SK-N-SH treated with all-trans-retinoic acid at 6 μM for 48 hours (cell line): ENCODE measurements at regions not wholly inside any gene's neighbourhood (a gene's known extent, or its start where the extent isn't known, plus 50 kb on each side); places are given as distances from the start of the nearest gene placed in this dataset.

Source experiments
- ATAC-seq: fragments of 200-7000 bp; cut with Tn5 transposase; 3 replicates; pipeline ENCODE4 v1.9.1; 2020; ENCODE audit warnings: mild to moderate bottlenecking, moderate library complexity
- ARNTL ChIP-seq: fragments of 450-650 bp; formaldehyde crosslinking; IDR thresholded peaks from 2 replicates; pipeline ENCODE4 v1.5.0; 2020; ENCODE audit warnings: low read depth, mild to moderate bottlenecking, moderate library complexity, borderline replicate concordance
- BACH2 ChIP-seq: fragments of 250-450 bp; sonication (Bioruptor Pico); IDR thresholded peaks from 2 replicates; pipeline ENCODE4 v1.9.0; 2021; ENCODE audit warnings: mild to moderate bottlenecking, borderline replicate concordance
- CSDC2 ChIP-seq: fragments of 250-450 bp; sonication (Bioruptor Pico); IDR thresholded peaks from 2 replicates; pipeline ENCODE4 v1.5.0; 2020; ENCODE audit warnings: mild to moderate bottlenecking, moderate library complexity
- ESRRG ChIP-seq: fragments of 250-450 bp; sonication (Bioruptor Pico); IDR thresholded peaks from 2 replicates; pipeline ENCODE4 v1.6.1; 2021; ENCODE audit warnings: mild to moderate bottlenecking
- GLIS3 ChIP-seq: fragments of 250-450 bp; sonication (Bioruptor Pico); IDR thresholded peaks from 2 replicates; pipeline ENCODE4 v1.5.0; 2020; ENCODE audit warnings: mild to moderate bottlenecking, moderate library complexity
- ISL1 ChIP-seq: fragments of 250-450 bp; sonication (Bioruptor Pico); IDR thresholded peaks from 2 replicates; pipeline ENCODE4 v2.1.2; 2022; ENCODE audit warnings: mild to moderate bottlenecking, moderate library complexity
- OSR1 ChIP-seq: fragments of 250-450 bp; sonication (Bioruptor Pico); IDR thresholded peaks from 2 replicates; pipeline ENCODE4 v1.8.0; 2022; ENCODE audit warnings: moderate library complexity, mild to moderate bottlenecking, inconsistent platforms
- PPARA ChIP-seq: fragments of 250-450 bp; sonication (Bioruptor Pico); IDR thresholded peaks from 2 replicates; pipeline ENCODE4 v1.5.0; 2020; ENCODE audit warnings: mild to moderate bottlenecking, borderline replicate concordance
- RARB ChIP-seq: fragments of 250-450 bp; sonication (Bioruptor Pico); IDR thresholded peaks from 2 replicates; pipeline ENCODE4 v1.8.0; 2021; ENCODE audit warnings: mild to moderate bottlenecking, moderate library complexity
- SNAI2 ChIP-seq: fragments of 250-450 bp; sonication (Bioruptor Pico); IDR thresholded peaks from 2 replicates; pipeline ENCODE4 v1.5.0; 2020; ENCODE audit warnings: mild to moderate bottlenecking, moderate library complexity
- TCF4 ChIP-seq: fragments of 250-450 bp; sonication (Bioruptor Pico); IDR thresholded peaks from 2 replicates; pipeline ENCODE4 v1.8.0; 2021; ENCODE audit warnings: mild to moderate bottlenecking, moderate library complexity, borderline replicate concordance
- TOX ChIP-seq: fragments of 250-450 bp; sonication (Bioruptor Pico); IDR thresholded peaks from 2 replicates; pipeline ENCODE4 v1.8.0; 2021; ENCODE audit warnings: mild to moderate bottlenecking, moderate library complexity, borderline replicate concordance
- ZC3H10 ChIP-seq: fragments of 250-450 bp; sonication (Bioruptor Pico); IDR thresholded peaks from 2 replicates; pipeline ENCODE4 v1.5.1; 2021; ENCODE audit warnings: mild to moderate bottlenecking, moderate library complexity
- ZFP30 ChIP-seq: fragments of 450-650 bp; formaldehyde crosslinking; IDR thresholded peaks from 2 replicates; pipeline ENCODE4 v1.5.0; 2022; ENCODE audit warnings: mild to moderate bottlenecking, moderate library complexity
- ZNF70 ChIP-seq: fragments of 450-650 bp; formaldehyde crosslinking; IDR thresholded peaks from 2 replicates; pipeline ENCODE4 v1.5.0; 2020; ENCODE audit warnings: mild to moderate bottlenecking, moderate library complexity
- TF ChIP-seq, protein P1 (sequence below): fragments of 250-450 bp; sonication (Bioruptor Pico); IDR thresholded peaks from 2 replicates; pipeline ENCODE4 v1.8.0; 2021; ENCODE audit warnings: low read depth, mild to moderate bottlenecking, moderate library complexity, borderline replicate concordance
- TF ChIP-seq, protein P2 (sequence below): fragments of 250-450 bp; sonication (Bioruptor Pico); IDR thresholded peaks from 2 replicates; pipeline ENCODE4 v1.5.1; 2020; ENCODE audit warnings: low read depth, mild to moderate bottlenecking, moderate library complexity
- TF ChIP-seq, protein P3 (sequence below): fragments of 250-450 bp; sonication (Bioruptor Pico); IDR thresholded peaks from 2 replicates; pipeline ENCODE4 v1.5.1; 2021; ENCODE audit warnings: mild to moderate bottlenecking, moderate library complexity
- TF ChIP-seq, protein P4 (sequence below): fragments of 250-450 bp; sonication (Bioruptor Pico); IDR thresholded peaks from 2 replicates; pipeline ENCODE4 v1.5.0; 2020; ENCODE audit warnings: mild to moderate bottlenecking, moderate library complexity
- TF ChIP-seq, protein P5 (sequence below): fragments of 250-450 bp; sonication (Bioruptor Pico); IDR thresholded peaks from 2 replicates; pipeline ENCODE4 v1.8.0; 2020; ENCODE audit warnings: mild to moderate bottlenecking, moderate library complexity, borderline replicate concordance

DNA sequence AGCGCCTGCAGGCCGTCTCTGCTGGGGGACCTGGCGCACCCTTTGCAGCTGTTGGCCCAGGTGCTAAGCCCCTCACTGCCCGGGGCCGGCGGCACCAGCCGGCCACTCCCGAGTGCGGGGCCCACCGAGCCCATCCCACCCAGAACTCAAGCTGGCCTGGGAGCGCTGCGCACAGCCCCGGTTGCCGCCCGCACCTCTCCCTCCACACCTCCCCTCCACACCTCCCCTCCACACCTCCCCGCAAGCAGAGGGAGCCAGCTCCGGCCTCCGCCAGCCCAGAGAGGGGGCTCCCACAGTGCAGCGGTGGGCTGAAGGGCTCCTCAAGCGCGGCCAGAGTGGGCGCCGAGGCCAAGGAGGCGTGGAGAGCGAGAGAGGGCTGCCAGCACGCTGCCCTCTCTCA, 177.8 kb upstream of the KAZN start (continued):
- TF ChIP-seq, protein P1, sequence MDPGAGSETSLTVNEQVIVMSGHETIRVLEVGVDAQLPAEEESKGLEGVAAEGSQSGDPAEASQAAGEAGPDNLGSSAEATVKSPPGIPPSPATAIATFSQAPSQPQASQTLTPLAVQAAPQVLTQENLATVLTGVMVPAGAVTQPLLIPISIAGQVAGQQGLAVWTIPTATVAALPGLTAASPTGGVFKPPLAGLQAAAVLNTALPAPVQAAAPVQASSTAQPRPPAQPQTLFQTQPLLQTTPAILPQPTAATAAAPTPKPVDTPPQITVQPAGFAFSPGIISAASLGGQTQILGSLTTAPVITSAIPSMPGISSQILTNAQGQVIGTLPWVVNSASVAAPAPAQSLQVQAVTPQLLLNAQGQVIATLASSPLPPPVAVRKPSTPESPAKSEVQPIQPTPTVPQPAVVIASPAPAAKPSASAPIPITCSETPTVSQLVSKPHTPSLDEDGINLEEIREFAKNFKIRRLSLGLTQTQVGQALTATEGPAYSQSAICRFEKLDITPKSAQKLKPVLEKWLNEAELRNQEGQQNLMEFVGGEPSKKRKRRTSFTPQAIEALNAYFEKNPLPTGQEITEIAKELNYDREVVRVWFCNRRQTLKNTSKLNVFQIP: no peak

DNA sequence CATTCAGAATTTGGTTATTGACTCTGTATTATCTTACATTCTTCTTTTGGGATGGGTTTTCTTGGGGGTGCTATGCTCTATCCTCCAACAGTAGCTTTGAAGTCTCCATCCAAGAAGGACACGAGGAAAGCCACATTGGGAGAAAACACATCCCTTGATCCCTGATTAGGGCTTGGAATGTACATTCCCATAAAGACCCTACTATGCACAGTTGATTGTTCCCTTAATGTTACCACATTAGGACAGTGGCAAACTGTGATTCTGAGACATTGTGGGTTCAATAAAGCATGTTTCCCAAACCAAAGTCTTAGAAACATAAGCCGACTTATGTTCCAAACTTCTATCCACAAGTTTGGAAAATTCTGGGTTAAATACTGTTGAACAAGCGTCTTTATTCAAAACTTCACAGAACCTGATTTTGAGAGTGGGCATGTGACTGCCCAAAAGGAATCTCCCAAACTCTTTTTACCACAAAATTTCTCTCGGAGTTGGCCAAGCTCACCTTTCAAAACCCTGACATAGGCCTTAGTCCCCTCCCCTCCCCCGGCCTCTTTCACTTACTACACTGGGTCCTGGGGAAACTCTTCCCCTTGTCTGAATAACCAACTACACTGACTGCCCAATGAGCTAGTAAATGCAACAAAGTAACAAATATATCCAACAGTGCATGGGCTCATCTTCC, 177.0 kb upstream of the KAZN start:
- TF ChIP-seq ZFP30 (CRISPR knock-in tag): no peak
- TF ChIP-seq ESRRG (CRISPR knock-in tag): no peak
- TF ChIP-seq, protein P2, sequence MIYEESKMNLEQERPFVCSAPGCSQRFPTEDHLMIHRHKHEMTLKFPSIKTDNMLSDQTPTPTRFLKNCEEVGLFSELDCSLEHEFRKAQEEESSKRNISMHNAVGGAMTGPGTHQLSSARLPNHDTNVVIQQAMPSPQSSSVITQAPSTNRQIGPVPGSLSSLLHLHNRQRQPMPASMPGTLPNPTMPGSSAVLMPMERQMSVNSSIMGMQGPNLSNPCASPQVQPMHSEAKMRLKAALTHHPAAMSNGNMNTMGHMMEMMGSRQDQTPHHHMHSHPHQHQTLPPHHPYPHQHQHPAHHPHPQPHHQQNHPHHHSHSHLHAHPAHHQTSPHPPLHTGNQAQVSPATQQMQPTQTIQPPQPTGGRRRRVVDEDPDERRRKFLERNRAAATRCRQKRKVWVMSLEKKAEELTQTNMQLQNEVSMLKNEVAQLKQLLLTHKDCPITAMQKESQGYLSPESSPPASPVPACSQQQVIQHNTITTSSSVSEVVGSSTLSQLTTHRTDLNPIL (CRISPR knock-in tag): no peak
- TF ChIP-seq, protein P1: no peak
- TF ChIP-seq TCF4 (CRISPR knock-in tag): no peak
- TF ChIP-seq CSDC2 (CRISPR knock-in tag): no peak
- TF ChIP-seq OSR1 (CRISPR knock-in tag): no peak
- TF ChIP-seq GLIS3 (CRISPR knock-in tag): no peak
- no peak for TF ChIP-seq RARB (CRISPR knock-in tag)
- TF ChIP-seq ARNTL (CRISPR knock-in tag): no peak
- TF ChIP-seq, protein P3, sequence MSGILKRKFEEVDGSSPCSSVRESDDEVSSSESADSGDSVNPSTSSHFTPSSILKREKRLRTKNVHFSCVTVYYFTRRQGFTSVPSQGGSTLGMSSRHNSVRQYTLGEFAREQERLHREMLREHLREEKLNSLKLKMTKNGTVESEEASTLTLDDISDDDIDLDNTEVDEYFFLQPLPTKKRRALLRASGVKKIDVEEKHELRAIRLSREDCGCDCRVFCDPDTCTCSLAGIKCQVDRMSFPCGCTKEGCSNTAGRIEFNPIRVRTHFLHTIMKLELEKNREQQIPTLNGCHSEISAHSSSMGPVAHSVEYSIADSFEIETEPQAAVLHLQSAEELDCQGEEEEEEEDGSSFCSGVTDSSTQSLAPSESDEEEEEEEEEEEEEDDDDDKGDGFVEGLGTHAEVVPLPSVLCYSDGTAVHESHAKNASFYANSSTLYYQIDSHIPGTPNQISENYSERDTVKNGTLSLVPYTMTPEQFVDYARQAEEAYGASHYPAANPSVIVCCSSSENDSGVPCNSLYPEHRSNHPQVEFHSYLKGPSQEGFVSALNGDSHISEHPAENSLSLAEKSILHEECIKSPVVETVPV (CRISPR knock-in tag): no peak
- TF ChIP-seq, protein P4, sequence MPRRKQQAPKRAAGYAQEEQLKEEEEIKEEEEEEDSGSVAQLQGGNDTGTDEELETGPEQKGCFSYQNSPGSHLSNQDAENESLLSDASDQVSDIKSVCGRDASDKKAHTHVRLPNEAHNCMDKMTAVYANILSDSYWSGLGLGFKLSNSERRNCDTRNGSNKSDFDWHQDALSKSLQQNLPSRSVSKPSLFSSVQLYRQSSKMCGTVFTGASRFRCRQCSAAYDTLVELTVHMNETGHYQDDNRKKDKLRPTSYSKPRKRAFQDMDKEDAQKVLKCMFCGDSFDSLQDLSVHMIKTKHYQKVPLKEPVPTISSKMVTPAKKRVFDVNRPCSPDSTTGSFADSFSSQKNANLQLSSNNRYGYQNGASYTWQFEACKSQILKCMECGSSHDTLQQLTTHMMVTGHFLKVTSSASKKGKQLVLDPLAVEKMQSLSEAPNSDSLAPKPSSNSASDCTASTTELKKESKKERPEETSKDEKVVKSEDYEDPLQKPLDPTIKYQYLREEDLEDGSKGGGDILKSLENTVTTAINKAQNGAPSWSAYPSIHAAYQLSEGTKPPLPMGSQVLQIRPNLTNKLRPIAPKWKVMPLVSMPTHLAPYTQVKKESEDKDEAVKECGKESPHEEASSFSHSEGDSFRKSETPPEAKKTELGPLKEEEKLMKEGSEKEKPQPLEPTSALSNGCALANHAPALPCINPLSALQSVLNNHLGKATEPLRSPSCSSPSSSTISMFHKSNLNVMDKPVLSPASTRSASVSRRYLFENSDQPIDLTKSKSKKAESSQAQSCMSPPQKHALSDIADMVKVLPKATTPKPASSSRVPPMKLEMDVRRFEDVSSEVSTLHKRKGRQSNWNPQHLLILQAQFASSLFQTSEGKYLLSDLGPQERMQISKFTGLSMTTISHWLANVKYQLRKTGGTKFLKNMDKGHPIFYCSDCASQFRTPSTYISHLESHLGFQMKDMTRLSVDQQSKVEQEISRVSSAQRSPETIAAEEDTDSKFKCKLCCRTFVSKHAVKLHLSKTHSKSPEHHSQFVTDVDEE: no peak
- TF ChIP-seq ISL1 (CRISPR knock-in tag): no peak
- TF ChIP-seq TOX (CRISPR knock-in tag): no peak
- TF ChIP-seq ZNF70: no peak
- no peak for TF ChIP-seq PPARA
- no peak for TF ChIP-seq BACH2 (CRISPR knock-in tag)
- no peak for TF ChIP-seq SNAI2
- TF ChIP-seq, protein P5, sequence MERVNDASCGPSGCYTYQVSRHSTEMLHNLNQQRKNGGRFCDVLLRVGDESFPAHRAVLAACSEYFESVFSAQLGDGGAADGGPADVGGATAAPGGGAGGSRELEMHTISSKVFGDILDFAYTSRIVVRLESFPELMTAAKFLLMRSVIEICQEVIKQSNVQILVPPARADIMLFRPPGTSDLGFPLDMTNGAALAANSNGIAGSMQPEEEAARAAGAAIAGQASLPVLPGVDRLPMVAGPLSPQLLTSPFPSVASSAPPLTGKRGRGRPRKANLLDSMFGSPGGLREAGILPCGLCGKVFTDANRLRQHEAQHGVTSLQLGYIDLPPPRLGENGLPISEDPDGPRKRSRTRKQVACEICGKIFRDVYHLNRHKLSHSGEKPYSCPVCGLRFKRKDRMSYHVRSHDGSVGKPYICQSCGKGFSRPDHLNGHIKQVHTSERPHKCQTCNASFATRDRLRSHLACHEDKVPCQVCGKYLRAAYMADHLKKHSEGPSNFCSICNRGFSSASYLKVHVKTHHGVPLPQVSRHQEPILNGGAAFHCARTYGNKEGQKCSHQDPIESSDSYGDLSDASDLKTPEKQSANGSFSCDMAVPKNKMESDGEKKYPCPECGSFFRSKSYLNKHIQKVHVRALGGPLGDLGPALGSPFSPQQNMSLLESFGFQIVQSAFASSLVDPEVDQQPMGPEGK (CRISPR knock-in tag): no peak
- TF ChIP-seq ZC3H10 (CRISPR knock-in tag): no peak
- no peak for ATAC-seq
